ENCODE measurements at regions not wholly inside any gene's neighbourhood (a gene's known extent, or its start where the extent isn't known, plus 50 kb on each side); places are given as distances from the start of the nearest gene placed in this dataset.

- POLR2A ChIA-PET (ENCODE audit: unreplicated experiment) = no interaction called here
Measured at GRCh38 chr3:66633402-66634381, 132.9 kb upstream of the LRIG1 start.

GRCh38 chr3:66638717-66639116 is 137.9 kb upstream of the LRIG1 start:
- ChIA-PET CTCF (no interaction called here), POLR2A (ENCODE audit: unreplicated experiment) (no interaction called here)
- no peaks in the 10 kb centered on the region for H4K20me1 ChIP-seq (ENCODE audit: insufficient read depth)
- BruUV-seq (replicated peaks) = no TSS peak
- H3K79me2 ChIP-seq (ENCODE audit: low read depth) = no peaks in the 10 kb centered on the region
- H3K4me3 ChIP-seq = no peak overlapping the region
- H3K9me3 ChIP-seq (ENCODE audit: insufficient read depth, low read depth) = peaks cover 3% of the 10 kb centered on the region; the same call in 1 of the 2 replicates
- no peak for DNase-seq
- peaks cover 30% of the 10 kb centered on the region for H3K4me1 ChIP-seq (replicated peaks; ENCODE audit: insufficient read depth)
- no peaks in the 10 kb centered on the region for H3K27me3 ChIP-seq (ENCODE audit: insufficient read depth, low read depth)
- TF ChIP-seq EZH2 (IDR thresholded peaks at IDR 0.05; ENCODE audit: low read depth) (no peak), CTCF (conservative IDR thresholded peaks at IDR 0.05) (no peak)
- no peak overlapping the region for H2AFZ ChIP-seq
- no peaks in the 10 kb centered on the region for H3K9me2 ChIP-seq (ENCODE audit: insufficient read depth)
- H3K36me3 ChIP-seq (ENCODE audit: low read depth) = no peaks in the 10 kb centered on the region
- H3K27ac ChIP-seq = no peak overlapping the region
- peaks cover 8% of the 10 kb centered on the region; the same call in 1 of the 2 replicates for H3F3A ChIP-seq (ENCODE audit: insufficient read depth, low read depth)
- H3K4me2 ChIP-seq = no peak overlapping the region
- intact Hi-C loops (cut with micrococcal nuclease; ENCODE audit: unreplicated experiment) = no loop called here

More at GRCh38 chr3:66633402-66634381, 132.9 kb upstream of the LRIG1 start:
- no peaks in the 10 kb centered on the region for H3K4me1 ChIP-seq (replicated peaks; ENCODE audit: insufficient read depth)
- BruUV-seq (replicated peaks) = no TSS peak
- no peak for DNase-seq
- H2AFZ ChIP-seq = no peak overlapping the region
- H3K4me2 ChIP-seq = no peak overlapping the region
- intact Hi-C loops (cut with micrococcal nuclease; ENCODE audit: unreplicated experiment) = no loop called here
- H3K9me3 ChIP-seq (ENCODE audit: insufficient read depth, low read depth) = peaks cover 3% of the 10 kb centered on the region; the same call in 1 of the 2 replicates
- no peaks in the 10 kb centered on the region for H3K27me3 ChIP-seq (ENCODE audit: insufficient read depth, low read depth)
- H3F3A ChIP-seq (ENCODE audit: insufficient read depth, low read depth) = no peaks in the 10 kb centered on the region
- CTCF ChIA-PET = no interaction called here
- TF ChIP-seq EZH2 (IDR thresholded peaks at IDR 0.05; ENCODE audit: low read depth) (no peak), CTCF (conservative IDR thresholded peaks at IDR 0.05) (no peak)
- H3K4me3 ChIP-seq = no peak overlapping the region
- H3K9me2 ChIP-seq (ENCODE audit: insufficient read depth) = no peaks in the 10 kb centered on the region
- no peak overlapping the region for H3K27ac ChIP-seq
- H4K20me1 ChIP-seq (ENCODE audit: insufficient read depth) = no peaks in the 10 kb centered on the region
- H3K36me3 ChIP-seq (ENCODE audit: low read depth) = no peaks in the 10 kb centered on the region
- no peaks in the 10 kb centered on the region for H3K79me2 ChIP-seq (ENCODE audit: low read depth)

- POLR2A ChIA-PET (ENCODE audit: unreplicated experiment) = no interaction called here
Measured at GRCh38 chr3:66639809-66640356, 139.1 kb upstream of the LRIG1 start.

More at GRCh38 chr3:66639809-66640356, 139.1 kb upstream of the LRIG1 start:
- no peak overlapping the region for H3K27ac ChIP-seq
- H3K9me2 ChIP-seq (ENCODE audit: insufficient read depth) = no peaks in the 10 kb centered on the region
- DNase-seq = peak in 1 of 2 experiments; percentile 40
- no peak overlapping the region for H3K4me3 ChIP-seq
- H3K27me3 ChIP-seq (ENCODE audit: insufficient read depth, low read depth) = no peaks in the 10 kb centered on the region
- peaks cover 30% of the 10 kb centered on the region for H3K4me1 ChIP-seq (replicated peaks; ENCODE audit: insufficient read depth)
- H2AFZ ChIP-seq = no peak overlapping the region
- H3K4me2 ChIP-seq = no peak overlapping the region
- CTCF ChIA-PET = no interaction called here
- peaks cover 8% of the 10 kb centered on the region; the same call in 1 of the 2 replicates for H3F3A ChIP-seq (ENCODE audit: insufficient read depth, low read depth)
- intact Hi-C loops (cut with micrococcal nuclease; ENCODE audit: unreplicated experiment) = no loop called here
- H3K9me3 ChIP-seq (ENCODE audit: insufficient read depth, low read depth) = peaks cover 3% of the 10 kb centered on the region; the same call in 1 of the 2 replicates
- H3K79me2 ChIP-seq (ENCODE audit: low read depth) = no peaks in the 10 kb centered on the region
- H4K20me1 ChIP-seq (ENCODE audit: insufficient read depth) = no peaks in the 10 kb centered on the region
- TF ChIP-seq CTCF (conservative IDR thresholded peaks at IDR 0.05) (no peak), EZH2 (IDR thresholded peaks at IDR 0.05; ENCODE audit: low read depth) (no peak)
- no TSS peak for BruUV-seq (replicated peaks)
- no peaks in the 10 kb centered on the region for H3K36me3 ChIP-seq (ENCODE audit: low read depth)
